Activated CD4-positive, alpha-beta T cell treated with anti-CD3 and anti-CD28 coated beads, Interleukin-2, amount 10 ng/mL, durations not matched to agents 24 days and 14 days (primary cell): ENCODE measurements at regions not wholly inside any gene's neighbourhood (a gene's known extent, or its start where the extent isn't known, plus 50 kb on each side); places are given as distances from the start of the nearest gene placed in this dataset.
A peak's percentile ranks its signal among the peaks of the same experiment; 100 is the strongest.

Experiments used
- DNase-seq: peaks from one replicate; pipeline ENCODE4 v3.0.0; 2022
- H3K27ac Mint-ChIP-seq: one replicate; pipeline ENCODE4 v1.8.0; 2022; ENCODE audit warnings: mild to moderate bottlenecking, mixed read lengths
- H3K27me3 Mint-ChIP-seq: one replicate; pipeline ENCODE4 v1.8.0; 2022; ENCODE audit warnings: mixed read lengths
- H3K36me3 Mint-ChIP-seq: one replicate; pipeline ENCODE4 v1.8.0; 2022; ENCODE audit warnings: low read depth, mild to moderate bottlenecking, mixed read lengths
- H3K4me1 Mint-ChIP-seq: one replicate; pipeline ENCODE4 v1.8.0; 2021; ENCODE audit warnings: mixed read lengths
- H3K4me3 Mint-ChIP-seq: one replicate; pipeline ENCODE4 v1.8.0; 2022; ENCODE audit warnings: mild to moderate bottlenecking, moderate library complexity, mixed read lengths
- H3K9me3 Mint-ChIP-seq: one replicate; pipeline ENCODE4 v1.8.0; 2021; ENCODE audit warnings: mixed read lengths
- intact Hi-C: fragments of 100-400 bp; cut with micrococcal nuclease; formaldehyde crosslinking; loops from one replicate; pipeline ENCODE4 v1.15.1; 2023

- Mint-ChIP-seq H3K9me3 (peaks cover 17% of the 10 kb centered on the region), H3K27me3 (no peaks in the 10 kb centered on the region), H3K4me1 (peaks cover 2% of the 10 kb centered on the region), H3K36me3 (no peaks in the 10 kb centered on the region), H3K4me3 (no peak overlapping the region), H3K27ac (no peak overlapping the region)
- DNase-seq, result no peak
- intact Hi-C loops, result no loop called here
Measured at GRCh38 chr5:56359809-56360685, 126.9 kb upstream of the ANKRD55 start.

GRCh38 chr5:56358703-56359681 lies 125.9 kb upstream of the ANKRD55 start:
- Mint-ChIP-seq H3K9me3 (peaks cover 14% of the 10 kb centered on the region), H3K27me3 (no peaks in the 10 kb centered on the region), H3K4me1 (peaks cover 2% of the 10 kb centered on the region), H3K36me3 (no peaks in the 10 kb centered on the region), H3K27ac (peak overlapping the region; percentile 17), H3K4me3 (no peak overlapping the region)
- intact Hi-C loops, result no loop called here
- no peak for DNase-seq

GRCh38 chr5:56358046-56358445 lies 124.9 kb upstream of the ANKRD55 start:
- no peak overlapping the region for H3K27ac Mint-ChIP-seq

GRCh38 chr5:56357426-56357825 lies 124.3 kb upstream of the ANKRD55 start:
- H3K27ac Mint-ChIP-seq, result no peak overlapping the region
- no peaks in the 10 kb centered on the region for H3K36me3 Mint-ChIP-seq
- H3K27me3 Mint-ChIP-seq, result no peaks in the 10 kb centered on the region
- intact Hi-C loops, result no loop called here
- H3K4me1 Mint-ChIP-seq, result peaks cover 8% of the 10 kb centered on the region
- no peak for DNase-seq
- H3K9me3 Mint-ChIP-seq, result peaks cover 12% of the 10 kb centered on the region
- no peak overlapping the region for H3K4me3 Mint-ChIP-seq

More at GRCh38 chr5:56358046-56358445, 124.9 kb upstream of the ANKRD55 start:
- Mint-ChIP-seq H3K9me3 (peaks cover 12% of the 10 kb centered on the region), H3K36me3 (no peaks in the 10 kb centered on the region), H3K4me1 (peaks cover 4% of the 10 kb centered on the region), H3K27me3 (no peaks in the 10 kb centered on the region), H3K4me3 (no peak overlapping the region)
- intact Hi-C loops, result no loop called here
- DNase-seq, result no peak

- Mint-ChIP-seq H3K27ac (no peak overlapping the region), H3K4me1 (peaks cover 8% of the 10 kb centered on the region), H3K9me3 (peaks cover 12% of the 10 kb centered on the region), H3K36me3 (no peaks in the 10 kb centered on the region), H3K4me3 (no peak overlapping the region), H3K27me3 (no peaks in the 10 kb centered on the region)
- intact Hi-C loops, result no loop called here
- DNase-seq, result no peak
Measured at GRCh38 chr5:56356836-56357160, 123.7 kb upstream of the ANKRD55 start.

GRCh38 chr5:56356121-56356835 lies 123.1 kb upstream of the ANKRD55 start:
- no peak overlapping the region for H3K27ac Mint-ChIP-seq
- peaks cover 8% of the 10 kb centered on the region for H3K4me1 Mint-ChIP-seq
- no peaks in the 10 kb centered on the region for H3K36me3 Mint-ChIP-seq
- DNase-seq, result no peak
- H3K4me3 Mint-ChIP-seq, result no peak overlapping the region
- peaks cover 12% of the 10 kb centered on the region for H3K9me3 Mint-ChIP-seq
- intact Hi-C loops, result no loop called here
- no peaks in the 10 kb centered on the region for H3K27me3 Mint-ChIP-seq

- no peak for DNase-seq
- intact Hi-C loops, result no loop called here
- peak overlapping the region; percentile 22 for H3K27ac Mint-ChIP-seq
Measured at GRCh38 chr5:56354836-56355235, 121.7 kb upstream of the ANKRD55 start.

GRCh38 chr5:56352808-56353590 lies 119.9 kb upstream of the ANKRD55 start:
- H3K36me3 Mint-ChIP-seq, result no peaks in the 10 kb centered on the region

More at GRCh38 chr5:56354836-56355235, 121.7 kb upstream of the ANKRD55 start:
- Mint-ChIP-seq H3K4me1 (peaks cover 17% of the 10 kb centered on the region), H3K9me3 (peaks cover 12% of the 10 kb centered on the region), H3K27me3 (no peaks in the 10 kb centered on the region), H3K4me3 (no peak overlapping the region), H3K36me3 (no peaks in the 10 kb centered on the region)

GRCh38 chr5:56350597-56351170 lies 117.6 kb upstream of the ANKRD55 start:
- H3K4me1 Mint-ChIP-seq, result peaks cover 16% of the 10 kb centered on the region
- no peak overlapping the region for H3K4me3 Mint-ChIP-seq
- peaks cover 2% of the 10 kb centered on the region for H3K36me3 Mint-ChIP-seq
- peak overlapping the region; percentile 54 for H3K27ac Mint-ChIP-seq
- H3K27me3 Mint-ChIP-seq, result no peaks in the 10 kb centered on the region
- DNase-seq, result no peak
- peaks cover under 1% of the 10 kb centered on the region for H3K9me3 Mint-ChIP-seq
- intact Hi-C loops, result no loop called here

More at GRCh38 chr5:56352808-56353590, 119.9 kb upstream of the ANKRD55 start:
- no peak for DNase-seq
- H3K27ac Mint-ChIP-seq, result peak overlapping the region; percentile 82
- no peaks in the 10 kb centered on the region for H3K27me3 Mint-ChIP-seq
- peaks cover 16% of the 10 kb centered on the region for H3K4me1 Mint-ChIP-seq
- peaks cover 4% of the 10 kb centered on the region for H3K9me3 Mint-ChIP-seq
- intact Hi-C loops, result loop anchor here (1.0 to 2.0 kb wide), 2 partner anchors 24 to 82 kb away; no protein-coding TSS in a partner anchor
- H3K4me3 Mint-ChIP-seq, result peak overlapping the region; percentile 19

- Mint-ChIP-seq H3K27ac (no peak overlapping the region), H3K4me1 (peaks cover 19% of the 10 kb centered on the region), H3K4me3 (no peak overlapping the region), H3K36me3 (peaks cover 2% of the 10 kb centered on the region), H3K27me3 (no peaks in the 10 kb centered on the region), H3K9me3 (no peaks in the 10 kb centered on the region)
- DNase-seq, result no peak
- intact Hi-C loops, result no loop called here
Measured at GRCh38 chr5:56350011-56350596, 117.0 kb upstream of the ANKRD55 start.

- no peak for DNase-seq
- H3K27me3 Mint-ChIP-seq, result no peaks in the 10 kb centered on the region
- peaks cover 2% of the 10 kb centered on the region for H3K36me3 Mint-ChIP-seq
- no peaks in the 10 kb centered on the region for H3K9me3 Mint-ChIP-seq
- intact Hi-C loops, result no loop called here
- no peak overlapping the region for H3K27ac Mint-ChIP-seq
- peaks cover 19% of the 10 kb centered on the region for H3K4me1 Mint-ChIP-seq
- H3K4me3 Mint-ChIP-seq, result no peak overlapping the region
Measured at GRCh38 chr5:56349461-56349860, 116.3 kb upstream of the ANKRD55 start.

GRCh38 chr5:56346741-56347535 lies 113.8 kb upstream of the ANKRD55 start:
- Mint-ChIP-seq H3K27ac (no peak overlapping the region), H3K4me1 (peaks cover 23% of the 10 kb centered on the region), H3K4me3 (no peak overlapping the region), H3K9me3 (no peaks in the 10 kb centered on the region), H3K27me3 (no peaks in the 10 kb centered on the region), H3K36me3 (peaks cover 3% of the 10 kb centered on the region)
- intact Hi-C loops, result no loop called here
- no peak for DNase-seq
